HepG2 (cell line): ENCODE measurements at regions not wholly inside any gene's neighbourhood (a gene's known extent, or its start where the extent isn't known, plus 50 kb on each side); places are given as distances from the start of the nearest gene placed in this dataset.

ENCODE experiments used
- ATAC-seq: fragments of 200-7000 bp; cut with Tn5 transposase; 3 replicates; pipeline ENCODE4 v1.9.1; 2020; ENCODE audit warnings: mild to moderate bottlenecking, moderate library complexity
- BruUV-seq: library from RNA; stranded (reverse); fragments of 400-500 nt; replicated peaks from 2 replicates; lab custom pipeline; 2021; lab: Mats Ljungman, UMichigan
- CTCF ChIA-PET: fragments of 300-600 bp; formaldehyde crosslinking; extraction: SDS; loops from one replicate; lab custom pipeline; 2021; ENCODE audit warnings: low total read pairs, inconsistent platforms, low intra/inter-chr PET ratio; lab: Yijun Ruan, JAX
- POLR2A ChIA-PET: fragments of 350-600 bp; sonication (Branson Sonifier 250); formaldehyde crosslinking; loops from one replicate; lab custom pipeline; 2020; ENCODE audit warnings: antibody characterized with exemption, inconsistent platforms; lab: Yijun Ruan, JAX
- DNase-seq: peaks from one replicate; pipeline ENCODE4 v3.0.0-alpha.2; 2015; ENCODE audit warnings: low spot score
- FAIRE-seq: peaks from 3 replicates; lab custom pipeline; 2011; peaks lifted over from hg19 to GRCh38; lab: Jason Lieb, UNC
- H2AFZ ChIP-seq: one replicate; pipeline ENCODE4 v1.6.1; 2011; ENCODE audit warnings: low read length, inconsistent platforms
- H3K27ac ChIP-seq: fragments of 300-600 bp; 3 replicates; pipeline ENCODE4 v1.8.0; 2011; ENCODE audit warnings: mixed run types, mild to moderate bottlenecking, mixed read lengths, low read length, inconsistent platforms; ENCODE audit not compliant: insufficient read depth; ENCODE audit errors: extremely low read length
- H3K27me3 ChIP-seq, 2 experiments: fragments of 200-600 bp in 1 of 2; 2 replicates in 1 of 2; 3 replicates in 1 of 2; pipeline versions ENCODE4 v1.6.0 to v1.8.0; 2011; ENCODE audit warnings: low read length in 2 of 2, mild to moderate bottlenecking in 2 of 2, moderate library complexity in 2 of 2, inconsistent platforms in 1 of 2; ENCODE audit not compliant: insufficient read depth in 2 of 2, control insufficient read depth in 1 of 2
- H3K36me3 ChIP-seq, 2 experiments: fragments of 200-600 bp in 1 of 2; replicated peaks in 1 of 2; 2 replicates in 1 of 2; 3 replicates in 1 of 2; pipeline versions ENCODE4 v1.5.1 to v1.8.0; 2011; ENCODE audit warnings: low read length in 2 of 2, inconsistent platforms in 1 of 2; ENCODE audit not compliant: insufficient read depth in 2 of 2, control insufficient read depth in 1 of 2
- H3K4me1 ChIP-seq: 2 replicates; pipeline ENCODE4 v1.5.1; 2012; ENCODE audit warnings: low read length, inconsistent platforms; ENCODE audit not compliant: insufficient read depth
- H3K4me2 ChIP-seq: 2 replicates; pipeline ENCODE4 v1.6.0; 2011; ENCODE audit warnings: low read depth, low read length, inconsistent platforms
- H3K4me3 ChIP-seq, 3 experiments: fragments of 200-600 bp in 1 of 3; sonication (generic), shearing (Covaris generic) in 1 of 3; replicated peaks in 1 of 3; 2 replicates each; pipeline ENCODE4 v1.5.1; 2011 to 2016; ENCODE audit warnings: low read length in 3 of 3, inconsistent platforms in 2 of 3, low read depth in 2 of 3, mild to moderate bottlenecking in 2 of 3, control low read depth in 1 of 3, mixed read lengths in 1 of 3; ENCODE audit not compliant: insufficient read depth in 1 of 3
- H3K79me2 ChIP-seq: one replicate; pipeline ENCODE4 v1.6.1; 2011; ENCODE audit warnings: low read length, inconsistent platforms; ENCODE audit not compliant: insufficient read depth
- H3K9ac ChIP-seq: 2 replicates; pipeline ENCODE4 v1.6.0; 2011; ENCODE audit warnings: mild to moderate bottlenecking, low read depth, low read length, inconsistent platforms; ENCODE audit not compliant: insufficient read depth
- H3K9me3 ChIP-seq: 2 replicates; pipeline ENCODE4 v1.5.1; 2012; ENCODE audit warnings: mild to moderate bottlenecking, low read length
- H4K20me1 ChIP-seq: 2 replicates; pipeline ENCODE4 v1.6.0; 2011; ENCODE audit warnings: inconsistent platforms, mild to moderate bottlenecking, low read length, moderate library complexity; ENCODE audit not compliant: insufficient read depth
- GATA4 ChIP-seq: sonication (generic); IDR thresholded peaks from 2 replicates; pipeline ENCODE4 v1.6.1; 2016; ENCODE audit warnings: antibody characterized with exemption, low read depth, borderline replicate concordance
- NKX3-1 ChIP-seq: sonication (generic); formaldehyde crosslinking; IDR thresholded peaks from 2 replicates; pipeline ENCODE4 v1.5.0; 2020; ENCODE audit warnings: missing genetic modification reagents
- POLR2AphosphoS2 ChIP-seq: IDR thresholded peaks from 2 replicates; pipeline ENCODE4 v1.6.1; 2011; ENCODE audit warnings: low read depth, low read length, improper control_type of control experiment
- ZBTB33 ChIP-seq: sonication (generic); formaldehyde crosslinking; IDR thresholded peaks from 2 replicates; pipeline ENCODE4 v1.4.0; 2020; ENCODE audit warnings: missing genetic modification reagents
- ZBTB42 ChIP-seq: sonication (generic); formaldehyde crosslinking; IDR thresholded peaks from 2 replicates; pipeline ENCODE4 v1.5.0; 2020; ENCODE audit warnings: mild to moderate bottlenecking, missing genetic modification reagents
- ZNF367 ChIP-seq: sonication (generic); formaldehyde crosslinking; IDR thresholded peaks from 2 replicates; pipeline ENCODE4 v1.4.0; 2020; ENCODE audit warnings: missing genetic modification reagents, borderline replicate concordance
- ZNF546 ChIP-seq: sonication (generic); formaldehyde crosslinking; conservative IDR thresholded peaks from 2 replicates; pipeline ENCODE4 v1.8.1; 2023; ENCODE audit warnings: mild to moderate bottlenecking, missing genetic modification reagents
- ZNF570 ChIP-seq: sonication (generic); formaldehyde crosslinking; IDR thresholded peaks from 2 replicates; pipeline ENCODE4 v1.4.0; 2020; ENCODE audit warnings: mild to moderate bottlenecking, missing genetic modification reagents, borderline replicate concordance
- ZNF724P ChIP-seq: sonication (generic); formaldehyde crosslinking; IDR thresholded peaks from 2 replicates; pipeline ENCODE4 v1.8.0; 2022; ENCODE audit warnings: missing genetic modification reagents, borderline replicate concordance
- WGBS: methylation state at CpG from one replicate; pipeline ENCODE4 v1.1.6; 2017; ENCODE audit warnings: low lambda C conversion rate; 5-methylcytosine and 5-hydroxymethylcytosine counted together
- in situ Hi-C: cut with HindIII; loops from 2 replicates; pipeline ENCODE4 v1.10.0; 2017; ENCODE audit warnings: low pct_unique_long_range_greater_than_20kb; ENCODE audit not compliant: extremely low pct_ligation_motif_present
- intact Hi-C: fragments of 100-400 bp; cut with micrococcal nuclease; formaldehyde crosslinking; loops from one replicate; pipeline ENCODE4 v1.10.0; 2022; ENCODE audit not compliant: unreplicated experiment
- TF ChIP-seq, protein P1 (sequence below): IDR thresholded peaks from 2 replicates; pipeline ENCODE4 v1.6.1; 2012; ENCODE audit warnings: inconsistent platforms

DNA sequence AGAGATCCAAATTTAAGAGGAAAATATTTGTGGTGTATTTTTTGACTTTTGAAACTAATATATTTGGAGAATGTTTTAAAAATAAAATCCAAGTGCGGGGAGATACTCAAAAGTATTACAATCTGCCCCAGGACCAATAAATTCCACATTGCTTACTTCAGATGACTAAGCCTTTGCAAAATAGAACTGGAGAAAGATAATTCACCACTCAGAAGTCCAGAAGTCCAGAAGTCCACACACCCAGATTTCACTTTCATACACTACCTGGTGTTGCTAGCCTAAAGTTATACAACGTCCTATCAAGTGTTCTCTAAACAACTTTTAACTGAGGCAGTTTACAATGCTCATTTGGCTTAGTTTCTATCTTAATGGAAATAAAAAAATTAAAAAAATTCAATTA, 487.0 kb upstream of the SEMA3D start:
- Histone ChIP-seq H3K4me1 (no peaks in the 10 kb centered on the region), H3K27me3 (no peaks in the 10 kb centered on the region), H3K9ac (no peak overlapping the region), H3K79me2 (no peaks in the 10 kb centered on the region), H3K27ac (no peak overlapping the region), H3K36me3 (no peaks in the 10 kb centered on the region), H3K9me3 (no peaks in the 10 kb centered on the region), H3K4me3 (no peak overlapping the region), H3K4me2 (no peak overlapping the region), H2AFZ (no peak overlapping the region), H4K20me1 (no peaks in the 10 kb centered on the region)
- in situ Hi-C loops (no loop called here), intact Hi-C loops (no loop called here)
- FAIRE-seq (no peak), DNase-seq (no peak), ATAC-seq (no peak)
- ChIA-PET POLR2A (no interaction called here), CTCF (no interaction called here)
- no TSS peak for BruUV-seq
- 21% methylated on average over 2 of the region's 2 CpGs for WGBS
- TF ChIP-seq ZNF570 (CRISPR knock-in tag) (no peak), ZNF546 (CRISPR knock-in tag) (no peak), ZNF367 (no peak), ZBTB33 (CRISPR knock-in tag) (no peak), POLR2AphosphoS2 (no peak), ZBTB42 (CRISPR knock-in tag) (no peak), ZNF724P (CRISPR knock-in tag) (no peak), GATA4 (no peak), NKX3-1 (CRISPR knock-in tag) (no peak)
- TF ChIP-seq, protein P1, sequence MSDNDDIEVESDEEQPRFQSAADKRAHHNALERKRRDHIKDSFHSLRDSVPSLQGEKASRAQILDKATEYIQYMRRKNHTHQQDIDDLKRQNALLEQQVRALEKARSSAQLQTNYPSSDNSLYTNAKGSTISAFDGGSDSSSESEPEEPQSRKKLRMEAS: no peak
